Ovary (tissue), 7 donors: ENCODE measurements at regions not wholly inside any gene's neighbourhood (a gene's known extent, or its start where the extent isn't known, plus 50 kb on each side); places are given as distances from the start of the nearest gene placed in this dataset.

Experiments
- DNase-seq, 5 donors: peaks; one replicate each; pipeline ENCODE4 v3.0.0-alpha.2; 2019 to 2020
- H3K27ac ChIP-seq, 2 donors: fragments of 200-600 bp; one replicate each; pipeline versions ENCODE4 v1.5.1 to v1.8.0; 2019 to 2022
- H3K27me3 ChIP-seq: fragments of 200-600 bp; one replicate; pipeline ENCODE4 v1.8.0; 2022
- H3K36me3 ChIP-seq: fragments of 200-600 bp; sonication (generic); one replicate; pipeline ENCODE4 v1.5.1; 2019
- H3K4me1 ChIP-seq: one replicate; pipeline ENCODE4 v1.8.1; 2013; ENCODE audit warnings: mild to moderate bottlenecking, moderate library complexity; ENCODE audit not compliant: insufficient read depth
- H3K4me3 ChIP-seq: fragments of 200-600 bp; sonication (generic); one replicate; pipeline ENCODE4 v1.5.1; 2017
- H3K9me3 ChIP-seq, 2 donors: fragments of 200-600 bp in 1 of 2; sonication (generic) in 1 of 2; one replicate each; pipeline versions ENCODE4 v1.5.1 to v1.8.1; 2013 to 2019; ENCODE audit warnings: mild to moderate bottlenecking in 1 of 2, moderate library complexity in 1 of 2
- CTCF ChIP-seq, 3 donors: fragments of 450-650 bp in 2 of 3; fragments of 200-600 bp in 1 of 3; IDR thresholded peaks; one replicate each; pipeline versions ENCODE4 v1.5.1 to v1.8.0; 2016 to 2022; ENCODE audit warnings: antibody characterized with exemption in 3 of 3, mild to moderate bottlenecking in 1 of 3
- EP300 ChIP-seq: sonication (generic); formaldehyde crosslinking; IDR thresholded peaks from one replicate; pipeline ENCODE4 v1.6.1; 2017; ENCODE audit warnings: antibody characterized with exemption
- POLR2A ChIP-seq: fragments of 450-650 bp; IDR thresholded peaks from one replicate; pipeline ENCODE4 v1.6.1; 2017; ENCODE audit warnings: antibody characterized with exemption, mild to moderate bottlenecking, moderate library complexity
- WGBS, 3 donors: extraction: QIAGEN DNeasy Blood & Tissue Kit in 1 of 3; methylation state at CpG; one replicate each; pipeline versions ENCODE4 v1.1.5 to v1.1.7; 2013 to 2017; 5-methylcytosine and 5-hydroxymethylcytosine counted together
- intact Hi-C, 4 donors: fragments of 100-400 bp; cut with DNase I; formaldehyde crosslinking; loops; one replicate each; pipeline versions ENCODE4 v1.11.0 to v1.15.1; 2022 to 2023
- donor health status: DM: no; HTN: no; CAD: no; lungs with moderate emphysema.
- donor health status: DM: no; HTN: no; CAD: no.
- donor health status: Bipolar disorder and iron deficiency.
- donor health status: DM: no; HTN: no; CAD: no.
- donor health status: DM: yes; HTN: yes; CAD: no.

- no peaks in the 10 kb centered on the region for H3K9me3 ChIP-seq
- H3K36me3 ChIP-seq, result no peaks in the 10 kb centered on the region
- H3K27ac ChIP-seq, result no peak overlapping the region
- 85 to 91% (median 91%) methylated on average over 9 of the region's 9 CpGs for WGBS, 3 donors
- no peak for DNase-seq
- TF ChIP-seq EP300, result no peak
- TF ChIP-seq CTCF (IDR thresholded peaks at IDR 0.05), result no peak
- TF ChIP-seq POLR2A, result no peak
- H3K4me3 ChIP-seq, result no peak overlapping the region
- intact Hi-C loops, result no loop called here
- no peaks in the 10 kb centered on the region for H3K4me1 ChIP-seq
- no peaks in the 10 kb centered on the region for H3K27me3 ChIP-seq
Measured at GRCh38 chr10:118408181-118408580, 66.1 kb upstream of the FAM204A start.

GRCh38 chr10:118407777-118408176 is 65.7 kb upstream of the FAM204A start:
- H3K4me3 ChIP-seq, result no peak overlapping the region
- H3K27ac ChIP-seq, result no peak overlapping the region
- no peak for DNase-seq
- H3K36me3 ChIP-seq, result no peaks in the 10 kb centered on the region
- H3K27me3 ChIP-seq, result no peaks in the 10 kb centered on the region
- 83 to 85% (median 84%) methylated on average over 5 of the region's 5 CpGs for WGBS, 3 donors
- intact Hi-C loops, result no loop called here
- TF ChIP-seq EP300 (no peak), CTCF (IDR thresholded peaks at IDR 0.05) (no peak), POLR2A (no peak)
- no peaks in the 10 kb centered on the region for H3K4me1 ChIP-seq
- H3K9me3 ChIP-seq, result no peaks in the 10 kb centered on the region

GRCh38 chr10:118407026-118407425 is 64.9 kb upstream of the FAM204A start:
- no peaks in the 10 kb centered on the region for H3K36me3 ChIP-seq
- no peak for DNase-seq
- no peak overlapping the region for H3K4me3 ChIP-seq
- no peak for TF ChIP-seq EP300
- TF ChIP-seq POLR2A, result no peak
- TF ChIP-seq CTCF (IDR thresholded peaks at IDR 0.05), result no peak
- H3K27me3 ChIP-seq, result no peaks in the 10 kb centered on the region
- no peaks in the 10 kb centered on the region for H3K9me3 ChIP-seq
- intact Hi-C loops, result no loop called here
- H3K27ac ChIP-seq, result no peak overlapping the region
- no peaks in the 10 kb centered on the region for H3K4me1 ChIP-seq

- TF ChIP-seq POLR2A (no peak), CTCF (IDR thresholded peaks at IDR 0.05) (no peak)
- WGBS, 3 donors, result 39 to 59% (median 50%) methylated on average over 3 of the region's 3 CpGs
- no peak for DNase-seq
- intact Hi-C loops, result no loop called here
- Histone ChIP-seq H3K9me3 (no peaks in the 10 kb centered on the region), H3K27me3 (no peaks in the 10 kb centered on the region), H3K4me3 (no peak overlapping the region), H3K27ac (no peak overlapping the region), H3K36me3 (no peaks in the 10 kb centered on the region), H3K4me1 (no peaks in the 10 kb centered on the region)
Measured at GRCh38 chr10:118405928-118406327, 63.8 kb upstream of the FAM204A start.

- DNase-seq, result no peak
- intact Hi-C loops, result no loop called here
- Histone ChIP-seq H3K27me3 (no peaks in the 10 kb centered on the region), H3K4me1 (no peaks in the 10 kb centered on the region), H3K36me3 (no peaks in the 10 kb centered on the region), H3K4me3 (no peak overlapping the region), H3K27ac (no peak overlapping the region), H3K9me3 (no peaks in the 10 kb centered on the region)
- WGBS, 3 donors, result 41 to 54% (median 41%) methylated on average over 3 of the region's 3 CpGs
- TF ChIP-seq CTCF (IDR thresholded peaks at IDR 0.05), result no peak
- TF ChIP-seq EP300, result no peak
- TF ChIP-seq POLR2A, result no peak
Measured at GRCh38 chr10:118403967-118404366, 61.8 kb upstream of the FAM204A start.
